Mucosa of gallbladder (tissue), 1 donor: ENCODE measurements at regions not wholly inside any gene's neighbourhood (a gene's known extent, or its start where the extent isn't known, plus 50 kb on each side); places are given as distances from the start of the nearest gene placed in this dataset.
"Not testable (repeated sequence)": the region's sequence is repeated elsewhere in the genome, so short reads cannot be mapped to it uniquely, and the experiment has no call there.

Source experiments
- DNase-seq: peaks from one replicate; pipeline ENCODE4 v3.0.0-alpha.2; 2020; ENCODE audit warnings: low spot score
- donor health status: DM: no; HTN: no; CAD: no.

DNA sequence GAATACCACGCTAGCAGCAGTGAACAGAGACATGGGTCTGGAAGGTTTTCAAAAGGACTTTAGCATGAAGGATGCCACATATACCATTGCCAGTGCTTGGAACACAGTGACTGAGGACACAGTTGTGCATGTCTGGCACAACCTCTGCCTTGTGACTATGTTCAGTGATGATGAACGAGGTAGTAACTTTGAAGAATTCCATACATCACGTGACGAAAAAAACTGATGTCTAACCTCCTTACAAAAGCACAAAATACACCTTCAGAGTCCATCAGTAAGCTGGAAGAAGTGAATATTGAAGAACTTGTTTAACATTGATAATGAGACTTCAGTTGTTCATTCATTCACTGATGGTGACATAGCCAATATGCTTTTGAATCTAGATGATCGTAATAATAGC, 594.8 kb upstream of the GRM7 start:
- DNase-seq = no peak

GRCh38 chr3:6273878-6274277, 587.0 kb upstream of the GRM7 start:
- DNase-seq = no peak

GRCh38 chr3:6281662-6282061, 579.3 kb upstream of the GRM7 start:
- no peak for DNase-seq

GRCh38 chr3:6282918-6283317, 578.0 kb upstream of the GRM7 start:
- DNase-seq = no peak

DNA sequence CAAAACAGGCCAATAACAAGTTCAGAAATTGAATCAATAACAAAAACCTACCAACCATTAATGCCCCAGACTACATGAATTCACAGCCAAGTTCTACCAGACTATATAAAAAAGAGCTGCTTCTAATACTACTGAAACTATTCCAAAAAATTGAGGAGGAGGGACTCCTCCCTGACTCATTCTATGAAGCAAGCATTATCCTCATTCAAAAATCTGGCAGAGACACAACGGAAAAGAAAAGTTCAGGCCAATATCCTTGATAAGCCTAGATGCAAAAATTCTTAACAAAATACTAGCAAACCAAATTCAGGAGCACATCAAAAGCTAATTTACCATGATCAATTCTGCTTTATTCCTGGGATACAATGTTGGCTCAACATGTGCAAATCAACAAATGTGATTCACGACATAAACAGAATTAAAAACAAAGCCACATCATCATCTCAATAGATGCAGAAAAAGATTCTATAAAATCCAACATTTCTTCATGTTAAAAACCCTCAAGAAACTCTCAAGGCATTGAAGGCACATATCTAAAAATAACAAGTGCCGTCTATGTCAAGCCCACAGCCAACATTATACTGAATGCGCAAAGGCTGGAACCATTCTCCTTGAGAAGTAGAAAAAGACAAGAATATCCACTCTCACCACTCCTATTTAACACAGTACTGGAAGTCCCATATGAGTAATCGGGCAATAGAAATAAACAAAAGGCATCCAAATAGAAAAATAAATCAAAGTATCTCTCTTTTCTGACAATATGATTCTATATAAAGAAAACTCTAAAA, 573.6 kb upstream of the GRM7 start:
- DNase-seq = no peak

DNA sequence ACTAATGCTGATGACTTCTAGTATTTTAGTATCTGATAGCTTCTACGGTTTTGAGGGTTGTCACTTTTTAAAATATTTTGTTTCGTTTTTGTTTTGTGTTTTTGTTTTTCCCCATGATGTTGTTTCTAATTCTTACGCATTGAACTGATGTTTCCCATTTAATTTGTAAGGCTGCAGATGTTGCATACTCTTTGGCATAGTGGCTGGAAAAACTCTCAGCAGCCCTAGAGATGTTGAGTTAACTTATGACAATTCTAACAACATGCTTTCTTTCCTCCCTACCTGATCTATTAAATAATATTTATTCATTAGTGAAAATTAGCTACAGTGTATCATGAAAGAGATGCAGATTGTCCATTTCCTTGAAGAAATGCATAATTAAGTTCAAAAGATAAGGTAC, 559.3 kb upstream of the GRM7 start:
- no peak for DNase-seq

- DNase-seq = no peak
Measured at GRCh38 chr3:6315906-6316305, 545.0 kb upstream of the GRM7 start.

DNA sequence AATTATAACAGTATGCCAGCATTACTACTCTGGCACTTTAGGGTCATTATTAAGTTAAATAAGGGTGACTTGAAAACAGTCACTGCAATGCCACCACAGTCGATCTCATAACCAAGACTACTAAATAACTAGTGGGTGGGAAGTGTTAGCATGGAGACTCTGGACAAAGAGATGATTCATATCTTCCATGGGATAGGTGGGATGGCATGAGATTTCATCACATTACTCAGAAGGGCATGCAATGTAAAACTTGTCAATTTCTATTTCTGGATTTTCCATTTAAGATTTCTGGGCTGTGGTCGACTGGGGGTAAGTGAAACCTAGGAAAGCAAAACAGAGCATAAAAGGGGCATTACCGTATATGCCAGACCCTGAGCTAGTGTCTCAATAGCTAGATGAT, 538.9 kb upstream of the GRM7 start:
- no peak for DNase-seq

GRCh38 chr3:6326771-6327170, 534.1 kb upstream of the GRM7 start:
- DNase-seq = no peak

DNA sequence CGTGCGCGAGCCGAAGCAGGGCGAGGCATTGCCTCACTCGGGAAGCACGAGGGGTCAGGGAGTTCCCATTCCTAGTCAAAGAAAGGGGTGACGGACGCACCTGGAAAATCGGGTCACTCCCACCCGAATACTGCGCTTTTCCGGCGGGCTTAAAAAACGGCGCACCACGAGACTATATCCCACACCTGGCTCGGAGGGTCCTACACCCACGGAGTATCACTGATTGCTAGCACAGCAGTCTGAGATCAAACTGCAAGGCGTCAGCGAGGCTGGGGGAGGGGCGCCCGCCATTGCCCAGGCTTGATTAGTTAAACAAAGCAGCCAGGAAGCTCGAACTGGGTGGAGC, 520.0 kb upstream of the GRM7 start:
- DNase-seq = not testable (repeated sequence)

DNA sequence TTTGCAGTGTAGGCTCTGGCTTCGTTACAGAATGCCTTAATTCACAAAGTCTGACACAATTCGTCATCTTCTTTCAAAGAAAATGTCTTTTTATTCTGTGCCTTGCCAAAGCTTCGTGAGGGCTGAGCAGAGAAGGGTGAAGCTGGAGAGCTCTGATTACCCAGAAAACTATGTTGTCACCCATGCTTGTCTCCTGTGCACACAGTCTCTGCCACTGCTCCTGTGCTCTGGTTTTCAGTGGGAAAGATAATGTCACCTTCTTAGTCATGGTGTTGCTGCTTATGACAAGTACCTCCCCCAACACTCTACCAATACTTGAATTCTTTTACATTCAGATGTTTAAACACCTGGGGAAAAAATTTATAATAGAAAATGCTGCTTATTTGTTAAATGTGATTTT, 509.2 kb upstream of the GRM7 start:
- no peak for DNase-seq

- no peak for DNase-seq
Measured at GRCh38 chr3:6354653-6355052, 506.3 kb upstream of the GRM7 start.

- no peak for DNase-seq
Measured at GRCh38 chr3:6362406-6362805, 498.5 kb upstream of the GRM7 start.

DNA sequence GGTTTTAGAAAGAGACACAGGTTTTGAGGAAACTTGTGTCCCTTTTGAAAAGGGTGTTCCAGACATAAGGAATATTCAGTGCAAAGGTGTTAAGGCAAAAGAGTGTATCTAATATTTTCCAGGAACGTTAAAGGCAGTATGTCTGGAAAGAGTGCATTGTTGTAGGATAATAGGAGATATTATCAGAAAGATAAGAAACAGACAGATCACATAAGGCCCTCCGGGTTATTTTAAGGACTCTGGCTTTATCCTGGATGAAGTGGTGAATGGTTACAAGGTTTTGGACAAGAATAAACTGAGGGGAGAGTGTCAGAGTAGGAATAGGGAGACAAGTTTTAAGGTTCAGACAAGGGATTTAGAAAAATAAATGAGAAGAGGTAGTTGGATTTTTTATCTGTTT, 493.7 kb upstream of the GRM7 start:
- DNase-seq = no peak

DNA sequence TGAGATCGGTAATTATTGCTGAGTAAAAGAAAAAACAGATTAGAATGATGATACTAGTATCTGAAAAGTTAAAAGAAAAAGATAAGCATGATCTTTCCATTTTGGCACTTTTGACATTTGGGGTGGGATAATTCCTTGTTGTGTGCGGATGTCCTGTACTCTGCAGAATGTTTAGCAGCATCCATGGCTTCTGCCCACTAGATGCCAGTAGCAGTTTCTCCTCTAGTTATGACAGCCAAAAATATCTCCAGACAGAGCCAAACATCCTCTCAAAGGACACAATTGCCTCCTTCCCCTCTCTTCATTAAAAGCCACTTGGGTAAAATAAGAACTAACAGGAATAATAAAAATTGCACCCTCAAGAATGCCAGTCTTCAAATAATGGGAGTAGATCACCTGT, 468.8 kb upstream of the GRM7 start:
- no peak for DNase-seq

GRCh38 chr3:6394944-6395343, 466.0 kb upstream of the GRM7 start:
- DNase-seq = no peak

DNA sequence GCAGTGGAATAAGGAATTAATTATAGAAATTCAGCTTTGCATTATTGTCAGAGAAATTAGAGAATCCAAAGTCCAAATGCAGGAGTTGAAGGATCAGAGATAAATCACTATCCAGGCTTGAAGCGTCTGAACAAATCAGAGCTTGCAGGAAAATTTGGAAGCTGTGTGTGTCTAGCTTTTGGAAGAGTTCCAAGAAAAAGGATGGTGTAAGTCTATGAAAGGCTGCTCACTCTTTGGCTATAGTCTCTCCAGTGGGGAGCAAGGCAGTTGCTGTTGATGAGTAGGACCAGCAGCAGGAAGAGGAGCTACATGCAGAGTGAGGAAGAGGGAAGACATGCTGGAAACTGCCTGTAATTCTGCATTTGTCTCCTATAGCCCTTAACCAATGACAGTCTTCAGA, 464.3 kb upstream of the GRM7 start:
- no peak for DNase-seq

GRCh38 chr3:6402666-6403065, 458.2 kb upstream of the GRM7 start:
- DNase-seq = not testable (repeated sequence)

GRCh38 chr3:6406923-6407322, 454.0 kb upstream of the GRM7 start:
- DNase-seq = not testable (repeated sequence)

DNA sequence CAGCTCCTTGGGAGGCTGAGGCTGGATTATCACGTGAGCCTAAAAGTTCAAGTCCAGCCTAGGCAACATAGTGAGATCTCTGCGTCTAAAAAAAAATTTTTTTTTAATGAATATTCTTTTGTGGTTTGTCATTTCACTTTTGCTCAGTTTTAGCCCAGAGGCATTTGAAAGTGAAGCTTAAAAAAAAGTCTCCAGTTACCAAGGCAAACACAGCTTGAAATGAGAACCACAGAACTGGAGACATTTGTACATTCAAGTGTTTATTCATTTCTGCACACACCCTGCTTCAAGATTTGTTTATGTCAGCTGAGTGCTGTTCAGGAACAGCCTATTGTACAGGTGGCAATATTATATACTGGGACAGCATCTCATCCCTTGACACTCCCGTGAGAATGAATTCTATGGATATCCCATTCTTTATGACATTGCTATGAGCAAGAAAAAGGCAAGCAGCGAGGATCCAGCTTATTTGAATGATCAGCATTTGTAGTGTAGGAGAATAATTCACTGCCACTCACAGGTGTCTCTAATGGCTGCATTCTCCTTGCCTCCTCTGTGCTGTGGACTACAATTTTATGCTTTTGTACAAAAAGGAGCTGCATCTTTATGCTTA, 444.8 kb upstream of the GRM7 start:
- DNase-seq = no peak

DNA sequence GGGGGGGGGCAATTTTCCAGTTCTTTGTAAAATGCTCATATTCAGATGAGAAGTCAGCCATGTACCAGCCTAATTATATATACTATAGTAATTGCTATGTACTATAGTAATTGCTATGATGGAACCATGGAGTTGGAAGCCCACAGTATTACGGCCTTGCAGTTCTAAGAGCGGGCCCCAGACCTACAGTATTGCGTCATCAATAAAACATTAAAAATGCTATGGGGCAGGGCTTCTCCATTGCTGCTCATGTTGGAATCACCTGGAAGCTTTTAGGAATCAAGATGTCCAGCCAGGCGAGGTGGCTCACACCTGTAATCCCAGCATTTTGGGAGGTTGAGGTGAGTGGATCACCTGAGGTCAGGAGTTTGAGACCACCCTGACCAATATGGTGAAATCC, 443.7 kb upstream of the GRM7 start:
- DNase-seq = no peak

DNA sequence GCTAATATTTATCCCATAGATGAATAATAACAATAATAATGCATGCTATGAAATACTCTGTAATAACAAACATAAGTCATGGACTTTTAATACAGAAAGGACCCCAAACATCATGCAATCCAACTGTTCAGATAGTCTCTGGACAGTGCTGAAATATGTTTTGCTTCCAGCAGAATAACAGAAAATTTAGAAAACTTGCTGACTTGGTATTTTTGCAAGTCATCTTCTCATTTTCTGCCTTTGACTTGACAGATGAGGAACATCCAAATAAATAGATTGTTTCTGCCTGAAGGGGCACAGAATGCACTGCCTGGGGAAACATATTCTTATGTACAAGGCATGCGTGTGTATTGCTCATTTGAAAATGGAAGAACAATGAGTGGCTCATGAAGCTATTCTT, 442.4 kb upstream of the GRM7 start:
- no peak for DNase-seq

- no peak for DNase-seq
Measured at GRCh38 chr3:6421666-6422445, 439.1 kb upstream of the GRM7 start.
